Peyer's patch (tissue), 4 donors: ENCODE measurements at regions not wholly inside any gene's neighbourhood (a gene's known extent, or its start where the extent isn't known, plus 50 kb on each side); places are given as distances from the start of the nearest gene placed in this dataset.

Experiments used
- CTCF ChIP-seq, 6 experiments: fragments of 450-650 bp in 4 of 6; fragments of 200-600 bp in 2 of 6; sonication (generic) in 1 of 6; IDR thresholded peaks; one replicate each; pipeline ENCODE4 v1.5.1; 2017 to 2019; ENCODE audit warnings: antibody characterized with exemption in 6 of 6, mild to moderate bottlenecking in 3 of 6, moderate library complexity in 1 of 6
- POLR2A ChIP-seq, 2 donors: fragments of 450-650 bp; IDR thresholded peaks; one replicate each; pipeline ENCODE4 v1.5.1; 2017; ENCODE audit warnings: antibody characterized with exemption in 2 of 2, mild to moderate bottlenecking in 2 of 2, moderate library complexity in 2 of 2

- no peak for TF ChIP-seq POLR2A (IDR thresholded peaks at IDR 0.05)
- no peak for TF ChIP-seq CTCF (IDR thresholded peaks at IDR 0.05)
These were observed 111.9 kb downstream of the KCNRG start for GRCh38 chr13:50126993-50127725.
